SU-DHL-6 (cell line): ENCODE measurements at regions not wholly inside any gene's neighbourhood (a gene's known extent, or its start where the extent isn't known, plus 50 kb on each side); places are given as distances from the start of the nearest gene placed in this dataset.

Source experiments
- CTCF ChIP-seq: fragments of 200-600 bp; sonication (generic); IDR thresholded peaks from one replicate; pipeline ENCODE4 v1.5.1; 2017; ENCODE audit warnings: antibody characterized with exemption, mild to moderate bottlenecking, low read length, moderate library complexity; ENCODE audit not compliant: insufficient read depth, poor library complexity, severe bottlenecking
- EZH2phosphoT487 ChIP-seq: fragments of 200-600 bp; sonication (generic), shearing (Covaris generic); conservative IDR thresholded peaks from 2 replicates; pipeline ENCODE4 v1.6.1; 2018; ENCODE audit warnings: mild to moderate bottlenecking, antibody characterized with exemption, low read length, moderate library complexity, mixed read lengths

DNA sequence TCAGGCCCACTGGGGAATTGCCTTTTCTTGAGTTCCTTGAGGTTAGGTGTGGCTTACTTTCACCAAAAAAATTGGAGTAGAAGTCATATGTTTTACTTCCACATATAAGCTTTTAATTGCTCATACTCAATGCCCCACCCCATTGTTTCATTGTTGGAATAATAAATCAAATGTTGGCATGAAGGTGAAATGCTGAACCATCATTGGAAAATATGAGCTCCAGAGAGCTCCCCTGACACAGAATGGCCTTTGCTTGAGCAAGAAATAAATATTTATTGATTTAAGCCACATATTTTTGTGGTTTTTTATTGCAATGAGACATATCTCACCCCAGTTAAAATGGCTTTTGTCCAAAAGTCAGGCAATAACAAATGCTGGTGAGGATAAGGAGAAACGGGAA, 167.3 kb upstream of the SRD5A2 start:
- TF ChIP-seq CTCF (no peak), EZH2phosphoT487 (no peak)
